Neural cell (in vitro differentiated cells): ENCODE measurements at regions not wholly inside any gene's neighbourhood (a gene's known extent, or its start where the extent isn't known, plus 50 kb on each side); places are given as distances from the start of the nearest gene placed in this dataset.

ENCODE experiments used
- H2AFZ ChIP-seq: fragments of 200-600, 300-800 bp; sonication (generic), shearing (Covaris generic); 2 replicates; pipeline ENCODE4 v1.6.0; 2014; ENCODE audit warnings: low read depth, mild to moderate bottlenecking, antibody characterized with exemption, low read length, moderate library complexity
- H3F3A ChIP-seq: fragments of 200-600 bp; shearing (Covaris generic); 2 replicates; pipeline ENCODE4 v1.6.1; 2016; ENCODE audit warnings: mild to moderate bottlenecking, moderate library complexity, mixed read lengths, antibody characterized with exemption, low read length; ENCODE audit not compliant: insufficient read depth, poor library complexity, severe bottlenecking
- H3K27ac ChIP-seq: fragments of 200-600, 300-800 bp; sonication (generic), shearing (Covaris generic); 2 replicates; pipeline ENCODE4 v1.5.1; 2014; ENCODE audit warnings: mild to moderate bottlenecking, low read length, moderate library complexity
- H3K27me3 ChIP-seq: fragments of 300-800, 200-600 bp; sonication (generic), shearing (Covaris generic); 2 replicates; pipeline ENCODE4 v1.6.0; 2014; ENCODE audit warnings: mild to moderate bottlenecking, low read depth, low read length, moderate library complexity; ENCODE audit not compliant: insufficient read depth
- H3K36me3 ChIP-seq: fragments of 300-800, 200-600 bp; sonication (generic), shearing (Covaris generic); 2 replicates; pipeline ENCODE4 v1.5.1; 2014; ENCODE audit warnings: mild to moderate bottlenecking, antibody characterized with exemption, low read length, moderate library complexity; ENCODE audit not compliant: insufficient read depth
- H3K4me2 ChIP-seq: fragments of 300-800, 200-600 bp; sonication (generic), shearing (Covaris generic); 2 replicates; pipeline ENCODE4 v1.6.0; 2014; ENCODE audit warnings: mild to moderate bottlenecking, low read length
- H3K4me3 ChIP-seq: fragments of 300-800, 200-600 bp; sonication (generic), shearing (Covaris generic); 2 replicates; pipeline ENCODE4 v1.5.1; 2014; ENCODE audit warnings: mild to moderate bottlenecking, low read length, moderate library complexity
- H3K79me2 ChIP-seq: fragments of 200-600 bp; shearing (Covaris generic); replicated peaks from 2 replicates; pipeline ENCODE4 v1.6.0; 2014; ENCODE audit warnings: mild to moderate bottlenecking, low read length, moderate library complexity; ENCODE audit not compliant: insufficient read depth
- H3K9ac ChIP-seq: fragments of 300-800, 200-600 bp; sonication (generic), shearing (Covaris generic); 2 replicates; pipeline ENCODE4 v1.6.1; 2016; ENCODE audit warnings: mild to moderate bottlenecking, low read length, mixed read lengths
- H3K9me2 ChIP-seq: fragments of 200-600 bp; shearing (Covaris generic); 2 replicates; pipeline ENCODE4 v1.6.1; 2016; ENCODE audit warnings: mild to moderate bottlenecking, low read length, mixed read lengths; ENCODE audit not compliant: insufficient read depth
- H3K9me3 ChIP-seq: fragments of 200-600, 300-800 bp; sonication (generic), shearing (Covaris generic); 2 replicates; pipeline ENCODE4 v1.6.1; 2016; ENCODE audit warnings: mild to moderate bottlenecking, mixed run types, low read length, moderate library complexity, mixed read lengths
- H4K20me1 ChIP-seq: fragments of 200-600 bp; shearing (Covaris generic); 2 replicates; pipeline ENCODE4 v1.6.1; 2016; ENCODE audit warnings: mild to moderate bottlenecking, mixed run types; ENCODE audit not compliant: insufficient read depth
- CTCF ChIP-seq: fragments of 450-650 bp; IDR thresholded peaks from 2 replicates; pipeline ENCODE4 v1.5.1; 2014; ENCODE audit warnings: antibody characterized with exemption, mild to moderate bottlenecking, moderate library complexity; ENCODE audit not compliant: poor library complexity, severe bottlenecking
- EP300 ChIP-seq: fragments of 450-650 bp; conservative IDR thresholded peaks from 2 replicates; pipeline ENCODE4 v1.6.1; 2014; ENCODE audit warnings: antibody characterized with exemption, mild to moderate bottlenecking, moderate library complexity; ENCODE audit not compliant: poor library complexity, severe bottlenecking
- EZH2 ChIP-seq: fragments of 200-600, 300-800 bp; shearing (Covaris generic), sonication (generic); IDR thresholded peaks from 2 replicates; pipeline ENCODE4 v1.6.1; 2014; ENCODE audit warnings: antibody characterized with exemption, low read length, borderline replicate concordance, mild to moderate bottlenecking; ENCODE audit not compliant: insufficient read depth, poor library complexity, severe bottlenecking
- MXI1 ChIP-seq: fragments of 450-650 bp; conservative IDR thresholded peaks from 2 replicates; pipeline ENCODE4 v1.6.1; 2014; ENCODE audit warnings: antibody characterized with exemption, mild to moderate bottlenecking; ENCODE audit not compliant: poor library complexity, severe bottlenecking
- POLR2AphosphoS5 ChIP-seq: IDR thresholded peaks from 2 replicates; pipeline ENCODE4 v1.6.1; 2012
- RAD21 ChIP-seq: fragments of 450-650 bp; conservative IDR thresholded peaks from 2 replicates; pipeline ENCODE4 v1.6.1; 2014; ENCODE audit warnings: antibody characterized with exemption, mild to moderate bottlenecking, moderate library complexity
- REST ChIP-seq: IDR thresholded peaks from 2 replicates; pipeline ENCODE4 v1.6.1; 2012; ENCODE audit warnings: borderline replicate concordance
- SMC3 ChIP-seq: fragments of 450-650 bp; conservative IDR thresholded peaks from 2 replicates; pipeline ENCODE4 v1.6.1; 2014; ENCODE audit warnings: antibody characterized with exemption, mild to moderate bottlenecking, moderate library complexity; ENCODE audit not compliant: poor library complexity
- TAF1 ChIP-seq: IDR thresholded peaks from 2 replicates; pipeline ENCODE4 v1.6.1; 2012; ENCODE audit warnings: low read depth

GRCh38 chr3:182628531-182628930 lies 164.8 kb upstream of the ATP11B start:
- Histone ChIP-seq H3K27ac (no peak overlapping the region), H3K9me2 (no peaks in the 10 kb centered on the region), H3K27me3 (no peaks in the 10 kb centered on the region), H3K4me3 (no peak overlapping the region), H3F3A (no peaks in the 10 kb centered on the region), H3K36me3 (no peaks in the 10 kb centered on the region), H3K9me3 (no peaks in the 10 kb centered on the region), H2AFZ (no peak overlapping the region), H4K20me1 (no peaks in the 10 kb centered on the region), H3K79me2 (no peaks in the 10 kb centered on the region), H3K9ac (no peak overlapping the region), H3K4me2 (no peak overlapping the region)
- no peak for TF ChIP-seq CTCF
- no peak for TF ChIP-seq SMC3
- no peak for TF ChIP-seq TAF1
- no peak for TF ChIP-seq REST
- no peak for TF ChIP-seq POLR2AphosphoS5
- TF ChIP-seq EZH2, result no peak

GRCh38 chr3:182629521-182629920 lies 163.8 kb upstream of the ATP11B start:
- Histone ChIP-seq H3K9ac (no peak overlapping the region), H3K9me3 (no peaks in the 10 kb centered on the region), H3K4me3 (no peak overlapping the region), H3K27me3 (no peaks in the 10 kb centered on the region), H4K20me1 (no peaks in the 10 kb centered on the region), H3K36me3 (no peaks in the 10 kb centered on the region), H3K9me2 (no peaks in the 10 kb centered on the region), H3F3A (no peaks in the 10 kb centered on the region), H2AFZ (no peak overlapping the region), H3K4me2 (no peak overlapping the region), H3K27ac (no peak overlapping the region), H3K79me2 (no peaks in the 10 kb centered on the region)
- TF ChIP-seq EZH2 (no peak), EP300 (no peak), MXI1 (no peak), REST (no peak), SMC3 (no peak), RAD21 (no peak), TAF1 (no peak), CTCF (no peak), POLR2AphosphoS5 (no peak)
